Renal pelvis (tissue), 1 donor: ENCODE measurements at regions not wholly inside any gene's neighbourhood (a gene's known extent, or its start where the extent isn't known, plus 50 kb on each side); places are given as distances from the start of the nearest gene placed in this dataset.
A peak's percentile ranks its signal among the peaks of the same experiment; 100 is the strongest.

Experiments
- DNase-seq: peaks from one replicate; pipeline ENCODE4 v3.0.0-alpha.2; 2013

GRCh38 chr5:44659334-44659733 is 149.4 kb upstream of the MRPS30 start:
- peak; percentile 40 for DNase-seq

- DNase-seq = no peak
Measured at GRCh38 chr5:44652674-44653073, 156.1 kb upstream of the MRPS30 start.

- peak; percentile 44 for DNase-seq
Measured at GRCh38 chr5:44646016-44646415, 162.7 kb upstream of the MRPS30 start.

GRCh38 chr5:44645502-44645901 is 163.2 kb upstream of the MRPS30 start:
- no peak for DNase-seq

- DNase-seq = no peak
Measured at GRCh38 chr5:44644628-44645027, 164.1 kb upstream of the MRPS30 start.

GRCh38 chr5:44641820-44642219 is 166.9 kb upstream of the MRPS30 start:
- DNase-seq = no peak

GRCh38 chr5:44640945-44641456 is 167.7 kb upstream of the MRPS30 start:
- DNase-seq = no peak

GRCh38 chr5:44637916-44638869 is 170.6 kb upstream of the MRPS30 start:
- no peak for DNase-seq

- no peak for DNase-seq
Measured at GRCh38 chr5:44632344-44632743, 176.4 kb upstream of the MRPS30 start.

GRCh38 chr5:44626846-44627245 is 181.9 kb upstream of the MRPS30 start:
- DNase-seq = no peak

- DNase-seq = no peak
Measured at GRCh38 chr5:44622331-44622730, 186.4 kb upstream of the MRPS30 start.

- no peak for DNase-seq
Measured at GRCh38 chr5:44619875-44620610, 188.7 kb upstream of the MRPS30 start.

- DNase-seq = no peak
Measured at GRCh38 chr5:44614845-44615244, 193.9 kb upstream of the MRPS30 start.

- no peak for DNase-seq
Measured at GRCh38 chr5:44613936-44614335, 194.8 kb upstream of the MRPS30 start.

GRCh38 chr5:44605926-44606325 is 202.8 kb upstream of the MRPS30 start:
- DNase-seq = no peak

GRCh38 chr5:44603496-44604272 is 205.1 kb upstream of the MRPS30 start:
- DNase-seq = no peak

- no peak for DNase-seq
Measured at GRCh38 chr5:44574678-44575077, 185.5 kb upstream of the FGF10 start.

- no peak for DNase-seq
Measured at GRCh38 chr5:44568519-44568918, 179.3 kb upstream of the FGF10 start.

- no peak for DNase-seq
Measured at GRCh38 chr5:44565902-44566301, 176.7 kb upstream of the FGF10 start.

GRCh38 chr5:44565360-44565759 is 176.1 kb upstream of the FGF10 start:
- no peak for DNase-seq

- DNase-seq = no peak
Measured at GRCh38 chr5:44546286-44546685, 157.1 kb upstream of the FGF10 start.

GRCh38 chr5:44543511-44543910 is 154.3 kb upstream of the FGF10 start:
- DNase-seq = no peak
